ENCODE measurements at regions not wholly inside any gene's neighbourhood (a gene's known extent, or its start where the extent isn't known, plus 50 kb on each side); places are given as distances from the start of the nearest gene placed in this dataset.
"Not testable (repeated sequence)": the region's sequence is repeated elsewhere in the genome, so short reads cannot be mapped to it uniquely, and the experiment has no call there.

DNA sequence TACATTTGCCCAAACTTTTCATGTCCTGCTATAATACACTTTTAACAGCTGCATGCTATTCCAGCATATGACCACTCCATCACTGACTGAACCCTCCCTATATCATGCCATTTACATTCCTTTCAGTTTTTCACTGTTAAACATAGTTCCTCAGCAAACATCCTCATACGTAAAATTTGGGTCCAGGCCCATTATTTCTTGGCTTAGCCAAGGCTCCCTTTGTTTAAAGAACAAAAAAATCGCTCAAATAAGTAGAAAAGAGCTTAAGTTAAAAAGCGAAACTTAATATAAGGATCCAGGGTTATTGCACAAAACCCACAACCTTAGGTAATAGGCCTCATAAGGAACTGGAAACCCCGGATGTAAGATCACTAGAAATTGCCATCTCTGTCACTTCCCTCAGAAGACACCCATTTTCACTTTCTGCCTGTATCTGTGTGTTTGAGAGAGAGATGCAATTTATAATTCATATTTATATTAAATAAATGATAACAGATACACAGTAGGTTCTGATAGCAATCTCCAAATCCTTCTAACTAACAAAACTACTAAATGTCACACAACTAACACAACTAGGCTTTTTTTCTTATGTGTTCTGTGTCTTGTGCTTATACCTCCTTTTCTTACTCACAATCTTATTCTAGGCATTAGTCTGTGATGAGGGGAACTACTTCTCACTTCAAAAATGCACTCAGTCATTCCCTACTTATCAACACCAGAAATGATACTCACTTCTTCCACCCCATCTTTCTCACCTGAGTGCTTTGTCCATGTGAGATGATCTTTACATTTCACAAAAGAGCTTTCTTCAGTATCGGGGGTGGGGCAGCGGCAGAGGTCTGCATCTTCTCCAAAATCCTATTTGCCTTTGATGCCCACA lies 59.9 kb upstream of the FAM241A start:
- no peaks in the 10 kb centered on the region for H4K20me1 ChIP-seq (ENCODE audit: insufficient read depth)
- no peaks in the 10 kb centered on the region for H3F3A ChIP-seq (ENCODE audit: insufficient read depth, low read length, poor library complexity, severe bottlenecking)
- no peak overlapping the region for H3K9ac ChIP-seq (ENCODE audit: low read length)
- H3K4me3 ChIP-seq (ENCODE audit: low read length) = no peak overlapping the region
- no peaks in the 10 kb centered on the region for H3K9me3 ChIP-seq (ENCODE audit: low read length)
- H3K36me3 ChIP-seq (ENCODE audit: insufficient read depth, low read length) = no peaks in the 10 kb centered on the region
- no peak overlapping the region for H3K4me2 ChIP-seq (ENCODE audit: low read length)
- TF ChIP-seq SMC3 (conservative IDR thresholded peaks at IDR 0.05; ENCODE audit: poor library complexity) (no peak), MXI1 (conservative IDR thresholded peaks at IDR 0.05; ENCODE audit: poor library complexity, severe bottlenecking) (no peak), EZH2 (IDR thresholded peaks at IDR 0.05; ENCODE audit: borderline replicate concordance, insufficient read depth, low read length, poor library complexity, severe bottlenecking) (no peak), POLR2AphosphoS5 (IDR thresholded peaks at IDR 0.05) (no peak), RAD21 (conservative IDR thresholded peaks at IDR 0.05) (no peak), TAF1 (IDR thresholded peaks at IDR 0.05; ENCODE audit: low read depth) (no peak), EP300 (conservative IDR thresholded peaks at IDR 0.05; ENCODE audit: poor library complexity, severe bottlenecking) (no peak)
- TF ChIP-seq, protein P1, sequence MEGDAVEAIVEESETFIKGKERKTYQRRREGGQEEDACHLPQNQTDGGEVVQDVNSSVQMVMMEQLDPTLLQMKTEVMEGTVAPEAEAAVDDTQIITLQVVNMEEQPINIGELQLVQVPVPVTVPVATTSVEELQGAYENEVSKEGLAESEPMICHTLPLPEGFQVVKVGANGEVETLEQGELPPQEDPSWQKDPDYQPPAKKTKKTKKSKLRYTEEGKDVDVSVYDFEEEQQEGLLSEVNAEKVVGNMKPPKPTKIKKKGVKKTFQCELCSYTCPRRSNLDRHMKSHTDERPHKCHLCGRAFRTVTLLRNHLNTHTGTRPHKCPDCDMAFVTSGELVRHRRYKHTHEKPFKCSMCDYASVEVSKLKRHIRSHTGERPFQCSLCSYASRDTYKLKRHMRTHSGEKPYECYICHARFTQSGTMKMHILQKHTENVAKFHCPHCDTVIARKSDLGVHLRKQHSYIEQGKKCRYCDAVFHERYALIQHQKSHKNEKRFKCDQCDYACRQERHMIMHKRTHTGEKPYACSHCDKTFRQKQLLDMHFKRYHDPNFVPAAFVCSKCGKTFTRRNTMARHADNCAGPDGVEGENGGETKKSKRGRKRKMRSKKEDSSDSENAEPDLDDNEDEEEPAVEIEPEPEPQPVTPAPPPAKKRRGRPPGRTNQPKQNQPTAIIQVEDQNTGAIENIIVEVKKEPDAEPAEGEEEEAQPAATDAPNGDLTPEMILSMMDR (IDR thresholded peaks at IDR 0.05; ENCODE audit: poor library complexity, severe bottlenecking) = no peak
- TF ChIP-seq, protein P2, sequence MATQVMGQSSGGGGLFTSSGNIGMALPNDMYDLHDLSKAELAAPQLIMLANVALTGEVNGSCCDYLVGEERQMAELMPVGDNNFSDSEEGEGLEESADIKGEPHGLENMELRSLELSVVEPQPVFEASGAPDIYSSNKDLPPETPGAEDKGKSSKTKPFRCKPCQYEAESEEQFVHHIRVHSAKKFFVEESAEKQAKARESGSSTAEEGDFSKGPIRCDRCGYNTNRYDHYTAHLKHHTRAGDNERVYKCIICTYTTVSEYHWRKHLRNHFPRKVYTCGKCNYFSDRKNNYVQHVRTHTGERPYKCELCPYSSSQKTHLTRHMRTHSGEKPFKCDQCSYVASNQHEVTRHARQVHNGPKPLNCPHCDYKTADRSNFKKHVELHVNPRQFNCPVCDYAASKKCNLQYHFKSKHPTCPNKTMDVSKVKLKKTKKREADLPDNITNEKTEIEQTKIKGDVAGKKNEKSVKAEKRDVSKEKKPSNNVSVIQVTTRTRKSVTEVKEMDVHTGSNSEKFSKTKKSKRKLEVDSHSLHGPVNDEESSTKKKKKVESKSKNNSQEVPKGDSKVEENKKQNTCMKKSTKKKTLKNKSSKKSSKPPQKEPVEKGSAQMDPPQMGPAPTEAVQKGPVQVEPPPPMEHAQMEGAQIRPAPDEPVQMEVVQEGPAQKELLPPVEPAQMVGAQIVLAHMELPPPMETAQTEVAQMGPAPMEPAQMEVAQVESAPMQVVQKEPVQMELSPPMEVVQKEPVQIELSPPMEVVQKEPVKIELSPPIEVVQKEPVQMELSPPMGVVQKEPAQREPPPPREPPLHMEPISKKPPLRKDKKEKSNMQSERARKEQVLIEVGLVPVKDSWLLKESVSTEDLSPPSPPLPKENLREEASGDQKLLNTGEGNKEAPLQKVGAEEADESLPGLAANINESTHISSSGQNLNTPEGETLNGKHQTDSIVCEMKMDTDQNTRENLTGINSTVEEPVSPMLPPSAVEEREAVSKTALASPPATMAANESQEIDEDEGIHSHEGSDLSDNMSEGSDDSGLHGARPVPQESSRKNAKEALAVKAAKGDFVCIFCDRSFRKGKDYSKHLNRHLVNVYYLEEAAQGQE (IDR thresholded peaks at IDR 0.05; ENCODE audit: borderline replicate concordance) = no peak
- H3K27ac ChIP-seq (ENCODE audit: low read length) = no peak overlapping the region
- no peaks in the 10 kb centered on the region for H3K27me3 ChIP-seq (ENCODE audit: insufficient read depth, low read depth, low read length)
- no peaks in the 10 kb centered on the region for H3K79me2 ChIP-seq (replicated peaks; ENCODE audit: insufficient read depth, low read length)
- H2AFZ ChIP-seq (ENCODE audit: low read depth, low read length) = no peak overlapping the region
- H3K9me2 ChIP-seq (ENCODE audit: insufficient read depth, low read length) = no peaks in the 10 kb centered on the region

DNA sequence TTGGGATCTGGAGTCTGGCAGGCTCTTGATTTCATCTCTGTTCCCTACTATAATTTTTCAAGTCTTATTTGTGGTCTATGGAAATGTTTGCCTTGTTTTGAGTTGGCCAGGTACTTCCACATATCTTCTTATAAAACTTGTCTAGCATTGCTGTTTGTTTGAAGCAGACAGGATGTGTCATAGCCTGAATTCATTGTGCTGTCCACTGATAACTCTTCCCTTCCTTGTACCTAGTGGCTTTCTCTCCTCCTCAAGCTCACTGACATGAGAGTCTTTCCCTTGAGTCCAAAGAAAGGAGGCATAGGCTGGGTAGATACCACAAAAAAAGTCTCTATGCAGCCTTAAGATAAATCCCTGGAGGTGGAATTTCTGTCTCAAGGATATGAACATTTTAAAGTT lies 59.2 kb upstream of the FAM241A start:
- H3K27ac ChIP-seq (ENCODE audit: low read length) = no peak overlapping the region
- no peaks in the 10 kb centered on the region for H3K9me2 ChIP-seq (ENCODE audit: insufficient read depth, low read length)
- no peaks in the 10 kb centered on the region for H3K79me2 ChIP-seq (replicated peaks; ENCODE audit: insufficient read depth, low read length)
- no peaks in the 10 kb centered on the region for H4K20me1 ChIP-seq (ENCODE audit: insufficient read depth)
- no peak overlapping the region for H3K4me3 ChIP-seq (ENCODE audit: low read length)
- H3K4me2 ChIP-seq (ENCODE audit: low read length) = no peak overlapping the region
- H3K36me3 ChIP-seq (ENCODE audit: insufficient read depth, low read length) = no peaks in the 10 kb centered on the region
- H2AFZ ChIP-seq (ENCODE audit: low read depth, low read length) = no peak overlapping the region
- no peak for TF ChIP-seq SMC3 (conservative IDR thresholded peaks at IDR 0.05; ENCODE audit: poor library complexity)
- TF ChIP-seq EZH2 (IDR thresholded peaks at IDR 0.05; ENCODE audit: borderline replicate concordance, insufficient read depth, low read length, poor library complexity, severe bottlenecking) = no peak
- TF ChIP-seq, protein P1 (IDR thresholded peaks at IDR 0.05; ENCODE audit: poor library complexity, severe bottlenecking) = no peak
- no peak for TF ChIP-seq MXI1 (conservative IDR thresholded peaks at IDR 0.05; ENCODE audit: poor library complexity, severe bottlenecking)
- no peak for TF ChIP-seq EP300 (conservative IDR thresholded peaks at IDR 0.05; ENCODE audit: poor library complexity, severe bottlenecking)
- no peak for TF ChIP-seq TAF1 (IDR thresholded peaks at IDR 0.05; ENCODE audit: low read depth)
- TF ChIP-seq POLR2AphosphoS5 (IDR thresholded peaks at IDR 0.05) = no peak
- TF ChIP-seq RAD21 (conservative IDR thresholded peaks at IDR 0.05) = no peak
- TF ChIP-seq, protein P2 (IDR thresholded peaks at IDR 0.05; ENCODE audit: borderline replicate concordance) = no peak
- H3F3A ChIP-seq (ENCODE audit: insufficient read depth, low read length, poor library complexity, severe bottlenecking) = no peaks in the 10 kb centered on the region
- no peaks in the 10 kb centered on the region for H3K27me3 ChIP-seq (ENCODE audit: insufficient read depth, low read depth, low read length)
- H3K9me3 ChIP-seq (ENCODE audit: low read length) = no peaks in the 10 kb centered on the region
- H3K9ac ChIP-seq (ENCODE audit: low read length) = no peak overlapping the region

DNA sequence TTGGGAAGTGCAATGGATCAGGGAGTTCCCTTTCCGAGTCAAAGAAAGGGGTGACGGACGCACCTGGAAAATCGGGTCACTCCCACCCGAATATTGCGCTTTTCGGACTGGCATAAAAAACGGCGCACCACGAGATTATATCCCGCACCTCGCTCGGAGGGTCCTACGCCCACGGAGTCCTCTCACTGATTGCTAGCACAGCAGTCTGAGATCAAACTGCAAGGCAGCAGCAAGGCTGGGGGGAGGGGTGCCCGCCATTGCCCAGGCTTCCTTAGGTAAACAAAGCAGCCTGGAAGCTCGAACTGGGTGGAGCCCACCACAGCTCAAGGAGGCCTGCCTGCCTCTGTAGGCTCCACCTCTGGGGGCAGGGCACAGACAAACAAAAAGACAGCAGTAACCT lies 58.6 kb upstream of the FAM241A start:
- not testable (repeated sequence) for H3K4me3 ChIP-seq (ENCODE audit: low read length); H3K36me3 ChIP-seq (ENCODE audit: insufficient read depth, low read length); H2AFZ ChIP-seq (ENCODE audit: low read depth, low read length); H3K9me2 ChIP-seq (ENCODE audit: insufficient read depth, low read length); H3K9ac ChIP-seq (ENCODE audit: low read length); H3F3A ChIP-seq (ENCODE audit: insufficient read depth, low read length, poor library complexity, severe bottlenecking); H3K27ac ChIP-seq (ENCODE audit: low read length); H3K4me2 ChIP-seq (ENCODE audit: low read length); H3K27me3 ChIP-seq (ENCODE audit: insufficient read depth, low read depth, low read length); H4K20me1 ChIP-seq (ENCODE audit: insufficient read depth); H3K79me2 ChIP-seq (replicated peaks; ENCODE audit: insufficient read depth, low read length); H3K9me3 ChIP-seq (ENCODE audit: low read length)
